Vagina (tissue), 2 donors: ENCODE measurements at regions not wholly inside any gene's neighbourhood (a gene's known extent, or its start where the extent isn't known, plus 50 kb on each side); places are given as distances from the start of the nearest gene placed in this dataset. TPM values are rescaled to one million over a fixed set of nuclear protein-coding genes. Genes with fewer than 3 reads are reported as not detected.

Source experiments
- DNase-seq, 2 donors: peaks; one replicate each; pipeline ENCODE4 v3.0.0-alpha.2; 2017; ENCODE audit errors: extremely low spot score in 2 of 2
- H3K27ac ChIP-seq: fragments of 200-600 bp; sonication (generic); one replicate; pipeline ENCODE4 v1.5.1; 2019
- H3K27me3 ChIP-seq: fragments of 200-600 bp; sonication (generic); one replicate; pipeline ENCODE4 v1.5.1; 2019
- H3K36me3 ChIP-seq, 2 donors: fragments of 200-600 bp; sonication (generic); one replicate each; pipeline ENCODE4 v1.5.1; 2017 to 2019
- H3K4me1 ChIP-seq: fragments of 200-600 bp; sonication (generic); one replicate; pipeline ENCODE4 v1.5.1; 2019
- H3K4me3 ChIP-seq, 2 donors: fragments of 200-600 bp; sonication (generic); 1 replicate in 1 of 2; 2 replicates in 1 of 2; pipeline ENCODE4 v1.5.1; 2016 to 2019
- H3K9me3 ChIP-seq: fragments of 200-600 bp; sonication (generic); one replicate; pipeline ENCODE4 v1.5.1; 2019
- POLR2A ChIP-seq, 2 donors: fragments of 450-650 bp; IDR thresholded peaks; one replicate each; pipeline ENCODE4 v1.6.1; 2017; ENCODE audit warnings: antibody characterized with exemption in 2 of 2, mild to moderate bottlenecking in 2 of 2, moderate library complexity in 2 of 2
- POLR2AphosphoS5 ChIP-seq, 2 donors: sonication (generic); formaldehyde crosslinking; IDR thresholded peaks; one replicate each; pipeline ENCODE4 v1.9.0; 2017; ENCODE audit warnings: antibody characterized with exemption in 2 of 2, mild to moderate bottlenecking in 2 of 2, low read depth in 1 of 2; ENCODE audit not compliant: insufficient read depth in 1 of 2
- intact Hi-C: fragments of 100-400 bp; cut with DNase I; formaldehyde crosslinking; loops from one replicate; pipeline ENCODE4 v1.15.1; 2023
- small RNA-seq: library from RNA; depleted of rRNA; stranded (forward); fragments of <200 nt; gene quantifications from one replicate; pipeline ENCODE3, GENCODE V24; 2016
- TF ChIP-seq, protein P1 (sequence below), 3 experiments: fragments of 450-650 bp in 2 of 3; fragments of 200-600 bp in 1 of 3; sonication (generic) in 1 of 3; IDR thresholded peaks; one replicate each; pipeline ENCODE4 v1.5.1; 2017 to 2019; ENCODE audit warnings: antibody characterized with exemption in 3 of 3, mild to moderate bottlenecking in 2 of 3, moderate library complexity in 2 of 3

DNA sequence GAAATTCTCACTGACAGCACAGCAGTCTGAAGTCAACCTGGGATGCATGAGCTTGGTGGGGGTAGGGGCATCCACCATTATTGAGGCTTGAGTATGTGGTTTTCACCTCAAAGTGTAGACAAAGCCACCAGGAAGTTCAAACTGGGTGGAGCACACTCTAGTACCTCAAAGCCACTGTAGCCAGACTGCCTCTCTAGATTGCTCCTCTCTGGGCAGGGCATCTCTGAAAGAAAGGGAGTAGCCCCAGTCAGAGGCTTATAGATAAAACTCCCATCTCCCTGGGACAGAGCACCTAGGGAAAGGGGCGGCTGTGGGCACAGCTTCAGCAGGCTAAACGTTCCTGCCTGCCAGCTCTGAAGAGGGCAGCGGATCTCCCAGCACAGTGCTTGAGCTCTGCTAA lies 143.0 kb downstream of the KITLG start:
- DNase-seq, result no peak
- intact Hi-C loops, result no loop called here
- Histone ChIP-seq H3K27ac (no peak overlapping the region), H3K9me3 (no peaks in the 10 kb centered on the region), H3K27me3 (no peaks in the 10 kb centered on the region), H3K36me3 (no peaks in the 10 kb centered on the region), H3K4me3 (no peak overlapping the region), H3K4me1 (peaks cover 11% of the 10 kb centered on the region)
- TF ChIP-seq POLR2A (IDR thresholded peaks at IDR 0.05), result no peak
- no peak for TF ChIP-seq POLR2AphosphoS5 (IDR thresholded peaks at IDR 0.05; ENCODE audit: insufficient read depth in 1 of 2, low read depth in 1 of 2)
- TF ChIP-seq, protein P1, sequence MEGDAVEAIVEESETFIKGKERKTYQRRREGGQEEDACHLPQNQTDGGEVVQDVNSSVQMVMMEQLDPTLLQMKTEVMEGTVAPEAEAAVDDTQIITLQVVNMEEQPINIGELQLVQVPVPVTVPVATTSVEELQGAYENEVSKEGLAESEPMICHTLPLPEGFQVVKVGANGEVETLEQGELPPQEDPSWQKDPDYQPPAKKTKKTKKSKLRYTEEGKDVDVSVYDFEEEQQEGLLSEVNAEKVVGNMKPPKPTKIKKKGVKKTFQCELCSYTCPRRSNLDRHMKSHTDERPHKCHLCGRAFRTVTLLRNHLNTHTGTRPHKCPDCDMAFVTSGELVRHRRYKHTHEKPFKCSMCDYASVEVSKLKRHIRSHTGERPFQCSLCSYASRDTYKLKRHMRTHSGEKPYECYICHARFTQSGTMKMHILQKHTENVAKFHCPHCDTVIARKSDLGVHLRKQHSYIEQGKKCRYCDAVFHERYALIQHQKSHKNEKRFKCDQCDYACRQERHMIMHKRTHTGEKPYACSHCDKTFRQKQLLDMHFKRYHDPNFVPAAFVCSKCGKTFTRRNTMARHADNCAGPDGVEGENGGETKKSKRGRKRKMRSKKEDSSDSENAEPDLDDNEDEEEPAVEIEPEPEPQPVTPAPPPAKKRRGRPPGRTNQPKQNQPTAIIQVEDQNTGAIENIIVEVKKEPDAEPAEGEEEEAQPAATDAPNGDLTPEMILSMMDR (IDR thresholded peaks at IDR 0.05), result no peak

Small RNAs in the stretch of these regions (small RNA-seq; reads per million reads assigned to genes)
- gene RF00019, result not detected
